GM12892 (cell line): ENCODE measurements at regions not wholly inside any gene's neighbourhood (a gene's known extent, or its start where the extent isn't known, plus 50 kb on each side); places are given as distances from the start of the nearest gene placed in this dataset.

Experiments
- POLR2A ChIP-seq: IDR thresholded peaks from 2 replicates; pipeline ENCODE4 v1.6.1; 2011; ENCODE audit warnings: low read depth, low read length, control low read depth
- TAF1 ChIP-seq: IDR thresholded peaks from 2 replicates; pipeline ENCODE4 v1.6.1; 2011; ENCODE audit warnings: low read depth, mild to moderate bottlenecking, control low read depth, low read length, borderline replicate concordance

DNA sequence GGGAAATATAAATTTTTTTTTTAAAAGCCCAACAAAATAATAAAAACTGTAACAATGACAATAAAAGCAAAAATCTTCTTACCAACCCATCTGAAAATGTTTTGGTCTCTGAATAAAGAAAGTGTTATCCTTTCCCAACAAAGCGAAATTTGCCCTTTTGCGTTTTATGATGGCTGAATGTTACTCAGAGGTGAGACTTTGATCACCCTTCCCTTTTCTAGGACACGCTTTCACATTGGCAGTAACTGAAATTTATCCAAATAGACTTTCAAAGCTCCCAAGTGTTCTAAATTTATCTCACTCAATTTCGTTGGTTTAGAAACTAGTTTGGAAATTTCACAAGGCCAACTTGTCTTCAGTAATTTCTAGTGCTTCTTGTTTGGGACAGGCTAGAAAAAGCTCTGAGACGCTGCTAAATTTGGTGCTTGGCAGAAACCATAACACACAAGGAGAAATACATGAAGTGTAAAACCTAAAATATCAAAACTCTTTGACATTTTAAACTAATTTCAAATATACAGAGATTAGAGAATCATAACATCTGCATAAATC lies 354.5 kb upstream of the CITED2 start:
- TF ChIP-seq POLR2A (no peak), TAF1 (no peak)
